ENCODE measurements at regions not wholly inside any gene's neighbourhood (a gene's known extent, or its start where the extent isn't known, plus 50 kb on each side); places are given as distances from the start of the nearest gene placed in this dataset.

DNA sequence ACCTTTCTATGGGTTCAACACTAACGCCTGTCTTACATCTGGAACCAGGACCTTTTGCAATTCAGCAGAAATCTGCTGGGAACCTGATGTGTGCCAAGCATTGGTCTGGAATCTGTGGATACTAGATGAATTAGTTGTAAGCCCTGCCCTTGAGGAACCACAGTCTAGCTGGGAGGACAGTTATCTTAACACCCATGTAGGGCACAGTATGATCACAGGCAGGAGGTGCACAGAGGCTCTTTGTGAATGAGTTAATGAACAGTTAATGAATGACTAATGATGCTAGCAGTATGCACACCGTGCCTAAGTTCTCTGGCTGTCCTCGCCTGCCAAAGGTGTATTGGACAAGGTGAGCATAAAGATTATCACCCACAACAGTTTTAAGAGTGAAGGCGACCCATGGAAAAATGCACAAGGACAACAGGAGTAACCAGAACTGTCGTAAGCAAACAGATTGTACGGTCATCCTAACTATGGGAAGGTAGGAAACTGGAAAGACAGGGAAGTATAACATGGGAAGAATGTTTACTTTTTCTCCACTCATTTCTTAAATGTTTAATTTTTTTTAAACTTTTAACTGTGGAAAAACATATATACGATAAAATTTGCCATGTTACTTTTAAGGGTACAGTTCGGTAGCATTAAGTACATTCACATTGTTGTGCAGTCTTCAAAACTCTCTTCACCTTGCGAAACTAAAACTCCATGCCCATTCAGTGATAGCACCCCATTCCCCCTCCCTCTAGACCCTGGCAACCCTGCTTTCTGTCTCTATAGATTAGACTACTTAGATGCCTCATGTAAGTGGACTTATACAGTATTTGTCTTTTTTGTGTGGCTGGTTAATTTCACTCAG lies 139.9 kb downstream of the CXCL12 start:
- intact Hi-C loops (cut with micrococcal nuclease) = no loop called here
- no peak for ATAC-seq (ENCODE audit: low read depth)
- POLR2A ChIA-PET = no interaction called here
- Mint-ChIP-seq H3K27ac (no peak overlapping the region), H3K9me3 (peaks cover 9% of the 10 kb centered on the region), H3K36me3 (ENCODE audit: low read depth) (no peaks in the 10 kb centered on the region), H3K27me3 (no peaks in the 10 kb centered on the region), H3K4me3 (no peak overlapping the region), H3K4me1 (no peaks in the 10 kb centered on the region)
- DNase-seq = no peak
- TF ChIP-seq, protein P1, sequence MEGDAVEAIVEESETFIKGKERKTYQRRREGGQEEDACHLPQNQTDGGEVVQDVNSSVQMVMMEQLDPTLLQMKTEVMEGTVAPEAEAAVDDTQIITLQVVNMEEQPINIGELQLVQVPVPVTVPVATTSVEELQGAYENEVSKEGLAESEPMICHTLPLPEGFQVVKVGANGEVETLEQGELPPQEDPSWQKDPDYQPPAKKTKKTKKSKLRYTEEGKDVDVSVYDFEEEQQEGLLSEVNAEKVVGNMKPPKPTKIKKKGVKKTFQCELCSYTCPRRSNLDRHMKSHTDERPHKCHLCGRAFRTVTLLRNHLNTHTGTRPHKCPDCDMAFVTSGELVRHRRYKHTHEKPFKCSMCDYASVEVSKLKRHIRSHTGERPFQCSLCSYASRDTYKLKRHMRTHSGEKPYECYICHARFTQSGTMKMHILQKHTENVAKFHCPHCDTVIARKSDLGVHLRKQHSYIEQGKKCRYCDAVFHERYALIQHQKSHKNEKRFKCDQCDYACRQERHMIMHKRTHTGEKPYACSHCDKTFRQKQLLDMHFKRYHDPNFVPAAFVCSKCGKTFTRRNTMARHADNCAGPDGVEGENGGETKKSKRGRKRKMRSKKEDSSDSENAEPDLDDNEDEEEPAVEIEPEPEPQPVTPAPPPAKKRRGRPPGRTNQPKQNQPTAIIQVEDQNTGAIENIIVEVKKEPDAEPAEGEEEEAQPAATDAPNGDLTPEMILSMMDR (IDR thresholded peaks at IDR 0.05) = no peak
- CTCF ChIA-PET = no interaction called here

DNA sequence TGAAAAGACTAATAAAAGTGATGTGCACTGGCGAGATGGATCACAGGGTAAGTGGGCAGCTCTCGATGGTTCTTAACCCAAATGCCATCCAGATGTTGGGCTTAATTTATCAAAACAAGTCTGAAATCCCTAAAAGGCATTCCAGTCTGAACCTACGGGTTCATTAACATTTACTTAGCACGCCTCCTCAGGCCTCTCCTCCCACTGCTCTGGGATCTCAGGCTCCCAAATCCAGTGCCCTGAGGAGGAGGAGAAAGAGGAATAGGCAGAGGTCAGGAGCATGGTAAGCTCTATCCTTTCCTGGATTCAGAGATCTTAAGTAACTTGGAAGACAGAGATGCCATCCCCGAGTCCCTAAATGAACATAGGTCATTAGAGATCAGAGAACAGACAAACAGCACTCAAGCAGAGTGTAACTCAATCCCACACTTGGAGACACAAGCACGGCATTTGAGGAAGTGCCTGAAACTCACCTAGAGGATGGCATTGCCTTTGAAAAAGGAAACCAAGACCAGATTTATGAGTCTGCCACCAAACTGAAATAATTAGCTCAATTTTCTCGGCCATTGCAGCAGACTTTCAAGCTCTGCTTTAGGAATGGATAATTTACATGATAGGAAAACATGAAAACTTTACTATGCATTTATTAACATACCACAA lies 140.9 kb downstream of the CXCL12 start:
- Mint-ChIP-seq H3K36me3 (ENCODE audit: low read depth) (no peaks in the 10 kb centered on the region), H3K27me3 (no peaks in the 10 kb centered on the region), H3K4me3 (no peak overlapping the region), H3K27ac (no peak overlapping the region), H3K4me1 (no peaks in the 10 kb centered on the region), H3K9me3 (peaks cover 9% of the 10 kb centered on the region)
- intact Hi-C loops (cut with micrococcal nuclease) = no loop called here
- ATAC-seq (ENCODE audit: low read depth) (no peak), DNase-seq (no peak)
- POLR2A ChIA-PET = no interaction called here
- CTCF ChIA-PET = no interaction called here
- TF ChIP-seq, protein P1 (IDR thresholded peaks at IDR 0.05) = no peak

DNA sequence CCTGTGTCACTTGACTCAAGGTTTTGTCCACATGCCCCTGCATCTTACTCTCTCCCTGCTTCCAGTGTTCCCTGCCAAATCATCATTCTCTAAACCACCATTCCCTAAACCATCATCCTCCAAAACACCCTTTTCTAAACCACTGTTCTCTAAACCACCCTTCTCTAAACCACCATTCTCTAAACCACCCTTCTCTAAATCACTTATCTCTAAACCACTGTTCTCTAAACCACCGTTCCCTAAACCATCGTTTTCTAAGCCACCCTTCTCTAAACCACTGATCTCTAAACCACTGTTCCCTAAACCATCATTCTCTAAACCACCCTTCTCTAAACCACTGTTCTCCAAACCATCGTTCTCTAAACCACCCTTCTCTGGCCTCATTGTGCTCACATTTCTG lies 142.1 kb downstream of the CXCL12 start:
- ATAC-seq (ENCODE audit: low read depth) = no peak
- Mint-ChIP-seq H3K27me3 (no peaks in the 10 kb centered on the region), H3K36me3 (ENCODE audit: low read depth) (no peaks in the 10 kb centered on the region), H3K4me1 (no peaks in the 10 kb centered on the region), H3K9me3 (peaks cover 10% of the 10 kb centered on the region), H3K4me3 (no peak overlapping the region), H3K27ac (no peak overlapping the region)
- TF ChIP-seq, protein P1 (IDR thresholded peaks at IDR 0.05) = no peak
- intact Hi-C loops (cut with micrococcal nuclease) = no loop called here
- DNase-seq = no peak
- ChIA-PET POLR2A (no interaction called here), CTCF (no interaction called here)

DNA sequence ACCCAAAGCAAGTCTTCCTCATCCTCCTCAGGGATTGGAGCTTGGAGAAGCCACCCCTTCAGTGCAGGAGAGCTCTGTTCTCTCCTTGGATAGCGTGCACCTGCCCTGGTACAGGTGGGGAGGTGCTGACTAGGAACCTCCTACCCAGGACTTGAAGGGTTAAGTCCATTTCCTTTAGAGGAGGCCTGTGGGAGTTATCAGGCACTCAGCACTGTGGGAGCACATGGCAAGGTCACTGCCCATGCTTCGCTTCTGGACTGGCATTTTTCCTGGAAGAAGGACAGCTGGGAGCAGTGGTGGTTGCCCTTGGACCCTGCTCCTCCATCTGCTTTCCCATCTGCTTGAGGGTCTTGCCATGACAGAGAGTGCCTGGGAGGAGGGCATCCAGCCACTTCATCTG lies 142.8 kb downstream of the CXCL12 start:
- H3K27me3 Mint-ChIP-seq = no peaks in the 10 kb centered on the region
- ChIA-PET POLR2A (no interaction called here), CTCF (no interaction called here)
- intact Hi-C loops (cut with micrococcal nuclease) = no loop called here
- no peak overlapping the region for H3K27ac Mint-ChIP-seq
- H3K9me3 Mint-ChIP-seq = peaks cover 13% of the 10 kb centered on the region
- TF ChIP-seq, protein P1 (IDR thresholded peaks at IDR 0.05) = no peak
- no peak for DNase-seq
- no peaks in the 10 kb centered on the region for H3K36me3 Mint-ChIP-seq (ENCODE audit: low read depth)
- H3K4me1 Mint-ChIP-seq = no peaks in the 10 kb centered on the region
- no peak overlapping the region for H3K4me3 Mint-ChIP-seq
- no peak for ATAC-seq (ENCODE audit: low read depth)

DNA sequence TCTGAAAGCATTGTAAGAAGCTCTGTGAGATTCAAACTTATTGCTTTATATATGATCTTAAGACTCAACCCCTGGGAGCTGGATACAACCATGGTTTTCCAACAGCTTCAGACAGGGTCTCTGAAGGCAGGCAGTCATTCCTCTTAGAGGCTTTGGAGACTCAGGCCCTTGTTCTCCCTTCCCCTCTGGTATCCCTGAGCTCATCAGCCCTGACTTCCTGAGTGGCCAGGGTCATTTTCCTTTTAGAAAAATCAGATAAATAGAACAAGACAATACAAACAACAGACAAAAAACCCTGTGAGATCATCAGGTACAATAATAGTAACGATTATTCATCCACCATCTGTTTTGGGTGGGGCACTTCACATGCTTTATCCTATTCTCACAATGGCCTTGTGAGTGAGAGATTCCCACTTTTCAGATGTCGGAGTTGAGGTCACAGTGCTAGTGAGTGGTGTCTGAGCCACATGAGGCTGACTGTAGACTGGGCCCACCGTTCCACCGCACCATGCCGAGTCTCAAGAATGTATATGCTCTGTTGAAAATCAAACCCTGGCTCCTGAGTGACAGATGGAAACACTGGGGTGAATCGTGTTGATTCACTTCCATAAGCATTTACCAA lies 144.2 kb downstream of the CXCL12 start:
- TF ChIP-seq, protein P1 (IDR thresholded peaks at IDR 0.05) = no peak
- no peaks in the 10 kb centered on the region for H3K4me1 Mint-ChIP-seq
- H3K4me3 Mint-ChIP-seq = no peak overlapping the region
- intact Hi-C loops (cut with micrococcal nuclease) = no loop called here
- DNase-seq (no peak), ATAC-seq (ENCODE audit: low read depth) (no peak)
- H3K27ac Mint-ChIP-seq = no peak overlapping the region
- peaks cover 9% of the 10 kb centered on the region for H3K9me3 Mint-ChIP-seq
- no peaks in the 10 kb centered on the region for H3K27me3 Mint-ChIP-seq
- no peaks in the 10 kb centered on the region for H3K36me3 Mint-ChIP-seq (ENCODE audit: low read depth)
- ChIA-PET POLR2A (no interaction called here), CTCF (no interaction called here)
